HUES64 (cell line): ENCODE measurements at regions not wholly inside any gene's neighbourhood (a gene's known extent, or its start where the extent isn't known, plus 50 kb on each side); places are given as distances from the start of the nearest gene placed in this dataset.

Experiments used
- H3K27ac ChIP-seq: 2 replicates; pipeline ENCODE4 v1.7.0; 2013; ENCODE audit warnings: low read depth, low read length, inconsistent platforms
- H3K27me3 ChIP-seq: 2 replicates; pipeline ENCODE4 v1.6.1; 2013; ENCODE audit warnings: mild to moderate bottlenecking, low read length; ENCODE audit not compliant: insufficient read depth
- H3K36me3 ChIP-seq: 2 replicates; pipeline ENCODE4 v1.6.1; 2013; ENCODE audit warnings: mild to moderate bottlenecking, low read length; ENCODE audit not compliant: insufficient read depth
- H3K4me1 ChIP-seq: 2 replicates; pipeline ENCODE4 v1.6.1; 2013; ENCODE audit warnings: mild to moderate bottlenecking, low read length, moderate library complexity; ENCODE audit not compliant: insufficient read depth
- H3K4me3 ChIP-seq: 2 replicates; pipeline ENCODE4 v1.5.1; 2013; ENCODE audit warnings: mild to moderate bottlenecking, low read length, moderate library complexity
- H3K9ac ChIP-seq: 2 replicates; pipeline ENCODE4 v1.6.1; 2013; ENCODE audit warnings: mild to moderate bottlenecking, low read depth, low read length
- H3K9me3 ChIP-seq: 2 replicates; pipeline ENCODE4 v1.6.1; 2013; ENCODE audit warnings: low read depth, low read length; ENCODE audit not compliant: insufficient read depth
- WGBS: fragments of 150-250, 120-280 bp; methylation state at CpG from one replicate; pipeline ENCODE4 v1.1.7; 2013; ENCODE audit warnings: missing lambda C conversion rate; 5-methylcytosine and 5-hydroxymethylcytosine counted together

GRCh38 chr3:72340056-72340455 is 508.2 kb downstream of the SHQ1 start:
- H3K9ac ChIP-seq: no peak overlapping the region
- no peaks in the 10 kb centered on the region; the same call in 1 of the 2 replicates for H3K9me3 ChIP-seq
- H3K36me3 ChIP-seq: no peaks in the 10 kb centered on the region
- no peak overlapping the region for H3K27ac ChIP-seq
- peaks cover 8% of the 10 kb centered on the region; the same call in 1 of the 2 replicates for H3K4me1 ChIP-seq
- 92% methylated on average over 9 of the region's 9 CpGs for WGBS
- no peaks in the 10 kb centered on the region; the same call in 1 of the 2 replicates for H3K27me3 ChIP-seq
- H3K4me3 ChIP-seq: no peak overlapping the region

- Histone ChIP-seq H3K27ac (no peak overlapping the region), H3K27me3 (peaks cover under 1% of the 10 kb centered on the region; the same call in 1 of the 2 replicates), H3K9ac (no peak overlapping the region), H3K4me1 (peaks cover 8% of the 10 kb centered on the region; the same call in 1 of the 2 replicates), H3K4me3 (no peak overlapping the region), H3K36me3 (no peaks in the 10 kb centered on the region), H3K9me3 (no peaks in the 10 kb centered on the region; the same call in 1 of the 2 replicates)
- WGBS: 78% methylated on average over 2 of the region's 4 CpGs
Observed at GRCh38 chr3:72339670-72340030, 508.6 kb downstream of the SHQ1 start.

GRCh38 chr3:72338942-72339669 is 509.1 kb downstream of the SHQ1 start:
- Histone ChIP-seq H3K27ac (no peak overlapping the region), H3K36me3 (no peaks in the 10 kb centered on the region), H3K9ac (no peak overlapping the region), H3K27me3 (peaks cover 6% of the 10 kb centered on the region; the same call in 1 of the 2 replicates), H3K9me3 (no peaks in the 10 kb centered on the region; the same call in 1 of the 2 replicates), H3K4me1 (peaks cover 8% of the 10 kb centered on the region; the same call in 1 of the 2 replicates), H3K4me3 (no peak overlapping the region)
- WGBS: 88% methylated on average over 11 of the region's 11 CpGs

- H3K4me3 ChIP-seq: no peak overlapping the region
- 95% methylated on average over 8 of the region's 8 CpGs for WGBS
- no peak overlapping the region for H3K27ac ChIP-seq
Observed at GRCh38 chr3:72338082-72338941, 509.9 kb downstream of the SHQ1 start.

GRCh38 chr3:72337480-72337855 is 510.8 kb downstream of the SHQ1 start:
- peaks cover 17% of the 10 kb centered on the region; the same call in 1 of the 2 replicates for H3K27me3 ChIP-seq
- H3K4me1 ChIP-seq: peaks cover 8% of the 10 kb centered on the region; the same call in 1 of the 2 replicates
- H3K9me3 ChIP-seq: no peaks in the 10 kb centered on the region; the same call in 1 of the 2 replicates
- no peak overlapping the region for H3K9ac ChIP-seq
- WGBS: 85% methylated on average over 5 of the region's 5 CpGs
- H3K4me3 ChIP-seq: no peak overlapping the region
- H3K36me3 ChIP-seq: no peaks in the 10 kb centered on the region
- H3K27ac ChIP-seq: no peak overlapping the region

More at GRCh38 chr3:72338082-72338941, 509.9 kb downstream of the SHQ1 start:
- Histone ChIP-seq H3K4me1 (peaks cover 8% of the 10 kb centered on the region; the same call in 1 of the 2 replicates), H3K27me3 (peaks cover 14% of the 10 kb centered on the region; the same call in 1 of the 2 replicates), H3K36me3 (no peaks in the 10 kb centered on the region), H3K9me3 (no peaks in the 10 kb centered on the region; the same call in 1 of the 2 replicates), H3K9ac (no peak overlapping the region)

- Histone ChIP-seq H3K36me3 (no peaks in the 10 kb centered on the region), H3K9ac (no peak overlapping the region), H3K27ac (no peak overlapping the region), H3K9me3 (no peaks in the 10 kb centered on the region; the same call in 1 of the 2 replicates), H3K4me3 (no peak overlapping the region), H3K27me3 (peaks cover 23% of the 10 kb centered on the region; the same call in 1 of the 2 replicates), H3K4me1 (peaks cover 8% of the 10 kb centered on the region; the same call in 1 of the 2 replicates)
- WGBS: 53% methylated on average over 22 of the region's 24 CpGs
Observed at GRCh38 chr3:72336821-72337479, 511.3 kb downstream of the SHQ1 start.

- Histone ChIP-seq H3K9ac (no peak overlapping the region), H3K27ac (no peak overlapping the region; the same call in 1 of the 2 replicates)
- 90% methylated on average over 7 of the region's 7 CpGs for WGBS
Observed at GRCh38 chr3:72336114-72336651, 512.1 kb downstream of the SHQ1 start.

GRCh38 chr3:72335458-72336095 is 512.7 kb downstream of the SHQ1 start:
- no peaks in the 10 kb centered on the region for H3K36me3 ChIP-seq
- no peaks in the 10 kb centered on the region; the same call in 1 of the 2 replicates for H3K9me3 ChIP-seq
- H3K9ac ChIP-seq: no peak overlapping the region
- H3K4me1 ChIP-seq: peaks cover 8% of the 10 kb centered on the region; the same call in 1 of the 2 replicates
- no peak overlapping the region for H3K4me3 ChIP-seq
- peaks cover 33% of the 10 kb centered on the region; the same call in 1 of the 2 replicates for H3K27me3 ChIP-seq
- 20% methylated on average over 10 of the region's 10 CpGs for WGBS
- H3K27ac ChIP-seq: peak overlapping the region; percentile 61; the same call in 1 of the 2 replicates

More at GRCh38 chr3:72336114-72336651, 512.1 kb downstream of the SHQ1 start:
- peaks cover 8% of the 10 kb centered on the region; the same call in 1 of the 2 replicates for H3K4me1 ChIP-seq
- H3K4me3 ChIP-seq: no peak overlapping the region
- H3K36me3 ChIP-seq: no peaks in the 10 kb centered on the region
- H3K27me3 ChIP-seq: peaks cover 30% of the 10 kb centered on the region; the same call in 1 of the 2 replicates
- H3K9me3 ChIP-seq: no peaks in the 10 kb centered on the region; the same call in 1 of the 2 replicates

- Histone ChIP-seq H3K4me1 (peaks cover 8% of the 10 kb centered on the region; the same call in 1 of the 2 replicates), H3K4me3 (no peak overlapping the region), H3K36me3 (no peaks in the 10 kb centered on the region), H3K9me3 (no peaks in the 10 kb centered on the region; the same call in 1 of the 2 replicates), H3K27ac (peak overlapping the region; percentile 61; the same call in 1 of the 2 replicates), H3K9ac (no peak overlapping the region), H3K27me3 (peaks cover 34% of the 10 kb centered on the region; the same call in 1 of the 2 replicates)
- WGBS: 28% methylated on average over 14 of the region's 14 CpGs
Observed at GRCh38 chr3:72334681-72335457, 513.4 kb downstream of the SHQ1 start.
